ENCODE measurements at regions not wholly inside any gene's neighbourhood (a gene's known extent, or its start where the extent isn't known, plus 50 kb on each side); places are given as distances from the start of the nearest gene placed in this dataset.
A peak's percentile ranks its signal among the peaks of the same experiment; 100 is the strongest.
"Not testable (repeated sequence)": the region's sequence is repeated elsewhere in the genome, so short reads cannot be mapped to it uniquely, and the experiment has no call there.

GRCh38 chr1:185538309-185538898, 195.8 kb upstream of the HMCN1 start:
- not testable (repeated sequence) for DNase-seq

GRCh38 chr1:185537596-185537995, 196.6 kb upstream of the HMCN1 start:
- DNase-seq: no peak

- DNase-seq: no peak
These were observed 197.8 kb upstream of the HMCN1 start for GRCh38 chr1:185536165-185536920.

- peak; percentile 63 to 76 for DNase-seq
These were observed 198.6 kb upstream of the HMCN1 start for GRCh38 chr1:185535621-185536020.

- DNase-seq: peak; percentile 79 to 86
These were observed 199.4 kb upstream of the HMCN1 start for GRCh38 chr1:185534801-185535200.

GRCh38 chr1:185533596-185533995, 200.6 kb upstream of the HMCN1 start:
- DNase-seq: peak; percentile 35 to 64

- no peak for DNase-seq
These were observed 201.3 kb upstream of the HMCN1 start for GRCh38 chr1:185532856-185533255.

- DNase-seq: no peak
These were observed 202.4 kb upstream of the HMCN1 start for GRCh38 chr1:185531838-185532237.

- no peak for DNase-seq
These were observed 204.0 kb upstream of the HMCN1 start for GRCh38 chr1:185530215-185530614.

- no peak for DNase-seq
These were observed 204.5 kb upstream of the HMCN1 start for GRCh38 chr1:185529673-185530072.

GRCh38 chr1:185528084-185528676, 206.0 kb upstream of the HMCN1 start:
- DNase-seq: no peak

- DNase-seq: peak; percentile 53 to 54
These were observed 207.6 kb upstream of the HMCN1 start for GRCh38 chr1:185526344-185527307.

GRCh38 chr1:185520188-185520920, 203.3 kb upstream of the IVNS1ABP start:
- DNase-seq: peak; percentile 91 to 95

- DNase-seq: no peak
These were observed 200.9 kb upstream of the IVNS1ABP start for GRCh38 chr1:185517808-185518419.

GRCh38 chr1:185517301-185517700, 200.3 kb upstream of the IVNS1ABP start:
- not testable (repeated sequence) for DNase-seq

GRCh38 chr1:185515696-185516095, 198.7 kb upstream of the IVNS1ABP start:
- peak; percentile 45 to 64 for DNase-seq

GRCh38 chr1:185514311-185514710, 197.3 kb upstream of the IVNS1ABP start:
- no peak for DNase-seq

- DNase-seq: no peak
These were observed 195.4 kb upstream of the IVNS1ABP start for GRCh38 chr1:185512442-185512841.

GRCh38 chr1:185501099-185501498, 184.1 kb upstream of the IVNS1ABP start:
- no peak for DNase-seq

GRCh38 chr1:185500001-185500626, 183.1 kb upstream of the IVNS1ABP start:
- DNase-seq: peak; percentile 36 to 79

- DNase-seq: no peak
These were observed 181.2 kb upstream of the IVNS1ABP start for GRCh38 chr1:185498207-185498606.

Measured in inflammatory macrophage treated with lipopolysaccharide for 1 hour (primary cell).